Heart left ventricle (tissue), 13 donors: ENCODE measurements at regions not wholly inside any gene's neighbourhood (a gene's known extent, or its start where the extent isn't known, plus 50 kb on each side); places are given as distances from the start of the nearest gene placed in this dataset.

ENCODE experiments used
- CTCF ChIP-seq, 12 donors: fragments of 200-600 bp; sonication (generic) in 4 of 12; IDR thresholded peaks; one replicate each; pipeline versions ENCODE4 v1.5.0 to v1.8.0; 2018 to 2022; ENCODE audit warnings: antibody characterized with exemption in 12 of 12, mild to moderate bottlenecking in 5 of 12
- POLR2A ChIP-seq, 2 donors: fragments of 450-650 bp; IDR thresholded peaks; one replicate each; pipeline ENCODE4 v1.6.1; 2017; ENCODE audit warnings: antibody characterized with exemption in 2 of 2, mild to moderate bottlenecking in 2 of 2, moderate library complexity in 2 of 2
- donor health status: ischemic (EF 13 %, LVEDD 7.1; RV severe dilation, severe dysfunction).
- donor health status: DM: no; HTN: yes; CAD: no.
- donor health status: DM: no; HTN: no; CAD: no.
- donor health status: ischemic (EF 25% LVEDD 6.9; RV normal size, moderate dysfunction).
- donor health status: ischemic (EF 25% LVEDD 5.7; RV mildly dilated, moderate dysfunction).
- donor health status: ischemic (EF 35%, LVEDD 5.7; RV mildly dilated, moderate dysfunction).
- donor health status: nonischemic (EF 11% LVEDD 7.7; RV severe dilation, severe dysfunction).
- donor health status: DM: yes; HTN: yes; CAD: no.
- donor health status: PGD.
- donor health status: ischemic (EF 29% LVEDD 5.4; RV normal size, mild dysfunction).
- donor health status: nonischemic (EF 23%, LVEDD 6.1; RV moderate dilation, normal function).

GRCh38 chr1:118717893-118718292 is 270.2 kb downstream of the TBX15 start:
- TF ChIP-seq CTCF (IDR thresholded peaks at IDR 0.05), result no peak
- no peak for TF ChIP-seq POLR2A (IDR thresholded peaks at IDR 0.05)
